Loucy (cell line): ENCODE measurements at regions not wholly inside any gene's neighbourhood (a gene's known extent, or its start where the extent isn't known, plus 50 kb on each side); places are given as distances from the start of the nearest gene placed in this dataset.
"Not testable (repeated sequence)": the region's sequence is repeated elsewhere in the genome, so short reads cannot be mapped to it uniquely, and the experiment has no call there.

Source experiments
- EZH2phosphoT487 ChIP-seq: fragments of 200-600 bp; IDR thresholded peaks from 2 replicates; pipeline ENCODE4 v1.6.1; 2018; ENCODE audit warnings: antibody characterized with exemption, mild to moderate bottlenecking, moderate library complexity, borderline replicate concordance
- TF ChIP-seq, protein P1 (sequence below): fragments of 200-600 bp; sonication (generic); conservative IDR thresholded peaks from 2 replicates; pipeline ENCODE4 v1.5.1; 2014; ENCODE audit warnings: mild to moderate bottlenecking, antibody characterized with exemption, low read length

DNA sequence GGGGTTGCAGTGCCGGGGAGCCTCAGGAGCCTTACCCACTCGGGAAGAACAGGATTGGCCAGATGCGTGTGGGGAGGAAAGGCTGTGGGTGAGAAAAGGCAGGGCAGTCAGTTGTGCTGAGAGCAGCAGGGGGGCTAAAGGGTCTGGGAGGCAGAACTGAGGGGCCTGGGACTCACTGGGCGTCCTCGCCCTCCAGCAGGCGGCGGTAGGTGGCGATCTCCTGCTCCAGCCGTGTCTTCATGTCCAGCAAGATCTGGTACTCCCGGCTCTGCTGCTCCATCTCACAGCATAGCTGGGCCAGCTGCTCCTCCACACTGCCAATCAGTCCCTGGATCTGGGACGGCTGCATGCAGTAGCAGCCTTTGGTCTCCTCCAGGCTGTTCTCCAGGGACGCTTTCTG, 140.2 kb downstream of the CCDC144A start:
- TF ChIP-seq, protein P1, sequence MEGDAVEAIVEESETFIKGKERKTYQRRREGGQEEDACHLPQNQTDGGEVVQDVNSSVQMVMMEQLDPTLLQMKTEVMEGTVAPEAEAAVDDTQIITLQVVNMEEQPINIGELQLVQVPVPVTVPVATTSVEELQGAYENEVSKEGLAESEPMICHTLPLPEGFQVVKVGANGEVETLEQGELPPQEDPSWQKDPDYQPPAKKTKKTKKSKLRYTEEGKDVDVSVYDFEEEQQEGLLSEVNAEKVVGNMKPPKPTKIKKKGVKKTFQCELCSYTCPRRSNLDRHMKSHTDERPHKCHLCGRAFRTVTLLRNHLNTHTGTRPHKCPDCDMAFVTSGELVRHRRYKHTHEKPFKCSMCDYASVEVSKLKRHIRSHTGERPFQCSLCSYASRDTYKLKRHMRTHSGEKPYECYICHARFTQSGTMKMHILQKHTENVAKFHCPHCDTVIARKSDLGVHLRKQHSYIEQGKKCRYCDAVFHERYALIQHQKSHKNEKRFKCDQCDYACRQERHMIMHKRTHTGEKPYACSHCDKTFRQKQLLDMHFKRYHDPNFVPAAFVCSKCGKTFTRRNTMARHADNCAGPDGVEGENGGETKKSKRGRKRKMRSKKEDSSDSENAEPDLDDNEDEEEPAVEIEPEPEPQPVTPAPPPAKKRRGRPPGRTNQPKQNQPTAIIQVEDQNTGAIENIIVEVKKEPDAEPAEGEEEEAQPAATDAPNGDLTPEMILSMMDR, result not testable (repeated sequence)
- TF ChIP-seq EZH2phosphoT487, result not testable (repeated sequence)
